Left ventricle myocardium superior (tissue), 1 donor: ENCODE measurements at regions not wholly inside any gene's neighbourhood (a gene's known extent, or its start where the extent isn't known, plus 50 kb on each side); places are given as distances from the start of the nearest gene placed in this dataset.

Source experiments
- ATAC-seq: fragments of 200-7000 bp; cut with Tn5 transposase; one replicate; pipeline ENCODE4 v1.9.1; 2020; ENCODE audit warnings: mild to moderate bottlenecking, moderate library complexity
- DNase-seq: peaks from one replicate; pipeline ENCODE4 v3.0.0-alpha.2; 2020
- intact Hi-C: fragments of 100-400 bp; cut with micrococcal nuclease; formaldehyde crosslinking; loops from one replicate; pipeline ENCODE4 v1.11.0; 2022
- donor health status: DM: no; HTN: yes; CAD: no; lungs with severe emphysema.

DNA sequence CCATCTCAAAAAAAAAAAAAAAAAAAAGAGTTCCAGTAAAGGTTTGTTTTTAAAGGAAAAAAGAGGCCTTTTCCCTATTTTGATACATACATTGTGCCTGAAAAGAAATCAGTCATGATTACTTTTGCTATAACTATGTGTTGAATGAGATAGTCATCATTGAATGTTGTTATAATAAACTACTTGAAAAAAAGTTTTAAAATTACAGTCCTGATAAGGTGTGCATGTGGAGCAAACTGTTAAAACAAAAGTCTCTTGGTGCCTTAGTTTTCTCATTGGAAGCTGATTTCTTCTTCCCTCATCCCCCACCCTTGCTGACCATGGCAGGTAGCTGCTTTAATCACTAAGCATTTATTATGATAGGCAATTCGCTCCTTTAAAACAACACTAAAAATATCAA is 172.3 kb upstream of the TBCA start:
- DNase-seq (no peak), ATAC-seq (no peak)
- intact Hi-C loops: no loop called here

GRCh38 chr5:77947041-77947428 is 170.9 kb upstream of the TBCA start:
- ATAC-seq (no peak), DNase-seq (no peak)
- intact Hi-C loops: no loop called here

DNA sequence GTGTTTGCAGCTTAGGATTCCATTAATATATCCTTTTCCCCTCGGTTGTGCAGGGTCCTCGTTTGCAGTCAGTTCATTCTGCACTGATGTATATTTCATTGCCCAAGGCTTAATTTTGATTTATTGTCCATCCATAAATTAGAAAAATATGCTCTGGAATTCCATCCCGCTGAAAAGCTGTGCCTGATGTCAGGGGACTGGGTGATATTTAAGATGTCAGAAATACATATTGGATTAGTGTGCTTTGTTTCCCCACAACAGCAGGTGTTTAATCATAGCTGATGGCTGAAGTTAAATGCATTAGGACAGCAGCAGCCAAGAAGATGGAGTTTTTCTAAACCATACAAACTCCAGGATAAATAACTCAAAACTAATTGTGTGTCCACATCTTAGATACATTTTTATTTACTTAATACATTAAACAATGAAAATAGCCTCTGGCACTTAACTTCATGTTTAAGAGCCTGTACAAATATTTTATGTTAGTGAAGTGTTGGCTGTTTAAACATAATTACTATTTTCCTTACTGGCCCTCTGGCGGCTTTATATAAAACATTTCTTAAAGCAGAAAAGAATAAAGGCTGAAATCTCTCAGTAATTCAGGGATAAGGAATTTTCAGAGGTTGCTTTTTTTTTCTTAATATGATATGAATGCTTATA is 170.4 kb upstream of the TBCA start:
- DNase-seq (no peak), ATAC-seq (no peak)
- intact Hi-C loops: no loop called here

GRCh38 chr5:77945874-77946273 is 169.7 kb upstream of the TBCA start:
- ATAC-seq: no peak
- DNase-seq: no peak
- intact Hi-C loops: no loop called here

DNA sequence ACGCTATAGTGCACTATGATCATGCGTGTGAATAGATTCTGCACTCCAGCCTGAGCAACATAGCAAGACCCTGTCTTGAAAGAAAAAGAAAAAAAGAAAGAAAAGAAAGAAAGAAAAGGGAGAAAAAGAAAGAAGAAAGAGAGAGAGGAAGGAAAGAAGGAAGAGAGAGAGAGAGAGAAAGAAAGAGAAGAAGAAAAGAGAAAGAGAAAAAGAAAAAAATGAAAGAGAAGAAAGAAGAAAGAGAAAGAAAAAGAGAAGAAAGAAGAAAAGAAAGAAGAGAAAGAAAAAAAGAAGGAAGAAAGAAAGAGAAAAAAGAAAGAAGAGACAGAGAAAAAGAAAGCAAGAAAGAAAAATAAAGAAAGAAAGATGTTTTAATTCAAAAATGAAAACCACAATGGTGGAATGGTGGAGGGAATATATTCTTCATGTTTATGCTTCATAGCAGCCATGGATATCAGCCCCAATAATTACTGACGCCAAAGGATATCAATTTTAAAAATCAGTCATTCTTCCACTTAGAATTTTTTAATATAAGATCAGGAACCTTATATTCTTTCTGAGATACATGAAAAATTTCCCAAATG is 168.7 kb upstream of the TBCA start:
- DNase-seq: no peak
- intact Hi-C loops: no loop called here
- ATAC-seq: no peak

GRCh38 chr5:77943851-77944250 is 167.7 kb upstream of the TBCA start:
- intact Hi-C loops: no loop called here
- ATAC-seq (no peak), DNase-seq (no peak)

GRCh38 chr5:77942578-77943239 is 166.6 kb upstream of the TBCA start:
- intact Hi-C loops: no loop called here
- no peak for ATAC-seq
- no peak for DNase-seq

DNA sequence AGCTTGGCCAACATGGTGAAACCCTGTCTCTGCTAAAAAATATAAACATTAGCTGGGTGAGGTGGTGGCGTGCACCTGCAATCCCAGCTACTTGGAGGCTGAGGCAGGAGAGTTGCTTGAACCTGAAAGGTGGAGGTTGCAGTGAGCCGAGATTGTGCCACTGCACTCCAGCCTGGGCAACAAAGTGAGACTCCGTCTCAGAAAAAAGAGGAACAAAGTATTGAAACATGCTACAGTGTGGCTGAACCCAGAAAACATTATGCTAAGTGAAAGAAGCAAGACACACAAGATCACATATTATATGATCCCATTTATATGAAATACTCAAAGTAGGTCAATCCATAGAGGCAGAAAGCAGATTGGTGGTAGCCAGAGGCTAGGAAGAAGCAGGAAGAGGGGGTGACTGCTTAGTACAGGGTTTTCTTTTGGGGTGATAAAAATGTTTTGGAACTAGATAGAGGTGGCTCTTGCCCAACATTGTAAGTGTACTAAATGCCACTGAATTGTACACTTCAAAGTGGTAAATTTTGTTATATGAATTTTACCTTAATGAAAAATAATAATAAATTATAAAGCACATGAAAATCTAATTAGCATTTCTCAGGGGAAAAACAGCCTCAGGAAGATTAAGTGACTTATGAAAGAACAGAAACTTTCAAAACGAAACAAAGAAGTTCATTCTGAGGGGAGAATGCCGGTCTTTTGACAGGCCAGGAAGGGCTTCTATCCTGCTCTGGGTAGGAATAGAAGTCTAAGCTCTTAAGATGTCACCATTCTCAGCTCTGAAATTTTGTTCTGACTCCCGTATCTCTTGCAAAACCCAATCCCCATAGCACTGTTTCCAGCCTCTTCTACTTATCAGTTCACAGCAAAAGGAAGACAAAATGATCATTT is 161.1 kb upstream of the TBCA start:
- intact Hi-C loops: no loop called here
- DNase-seq: no peak

DNA sequence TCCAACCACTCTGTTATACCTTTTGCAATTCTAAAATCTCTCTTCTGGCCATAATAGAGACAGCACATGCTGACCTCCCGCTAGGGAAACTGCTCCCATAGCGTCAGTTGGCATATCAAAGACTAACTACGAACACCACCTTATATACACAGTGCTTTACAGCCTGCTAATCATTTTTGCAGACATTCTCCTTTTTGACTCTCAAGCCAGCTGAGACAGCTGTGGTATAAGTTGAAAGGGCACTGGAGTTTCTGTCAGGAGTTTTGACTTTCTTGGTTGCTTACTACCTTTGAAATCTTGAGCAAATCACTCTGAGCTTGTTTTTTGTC is 160.2 kb upstream of the TBCA start:
- intact Hi-C loops: no loop called here
- ATAC-seq (no peak), DNase-seq (no peak)

More for the DNA sequence above, 161.1 kb upstream of the TBCA start:
- no peak for ATAC-seq

- intact Hi-C loops: no loop called here
- ATAC-seq (no peak), DNase-seq (no peak)
Measured at GRCh38 chr5:77935506-77936364, 159.6 kb upstream of the TBCA start.

DNA sequence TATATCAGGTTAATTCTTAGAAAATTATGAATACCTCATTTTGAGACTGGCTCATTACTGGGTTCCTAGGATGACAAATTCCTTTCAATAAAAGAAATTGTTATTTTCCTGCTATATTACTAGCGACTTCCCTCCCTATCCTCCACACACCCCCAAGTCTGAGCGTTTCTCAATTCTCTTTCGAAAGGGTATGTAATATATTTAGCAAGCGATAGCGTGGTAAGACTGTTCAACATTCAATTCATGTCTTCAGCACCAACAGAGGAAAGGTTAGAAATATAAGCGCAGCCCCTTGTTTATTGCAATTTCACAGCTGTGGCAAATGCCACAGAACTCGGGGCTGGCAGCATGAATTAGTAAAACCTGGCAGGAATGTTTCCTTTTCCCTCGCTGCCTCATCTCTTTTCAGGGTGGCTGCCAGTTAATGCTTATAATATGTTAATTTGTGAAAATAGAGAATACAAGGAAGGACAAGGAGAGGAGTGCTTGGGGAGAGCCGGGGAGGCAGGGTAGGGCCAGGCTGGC is 152.7 kb upstream of the TBCA start:
- no peak for DNase-seq
- intact Hi-C loops: no loop called here
- ATAC-seq: no peak

DNA sequence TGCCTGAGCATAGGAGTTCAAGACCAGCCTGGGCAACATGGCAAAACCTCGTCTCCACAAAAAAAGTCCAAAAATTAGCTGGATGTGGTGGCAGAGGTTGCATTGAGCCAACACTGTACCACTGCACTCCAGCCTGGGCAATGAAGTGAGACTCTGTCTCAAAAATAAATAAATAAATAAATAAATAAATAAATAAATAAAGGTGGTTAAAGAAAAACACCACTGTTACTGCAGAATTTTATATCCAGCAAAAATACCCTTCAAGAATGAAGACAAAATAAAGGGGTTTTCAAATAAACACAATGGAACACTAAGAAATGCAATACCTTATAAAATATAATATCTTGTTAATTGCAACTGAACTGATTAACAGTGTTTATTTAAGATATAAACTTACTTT is 150.2 kb upstream of the TBCA start:
- intact Hi-C loops: no loop called here
- DNase-seq: no peak
- no peak for ATAC-seq

- no peak for ATAC-seq
- intact Hi-C loops: no loop called here
- DNase-seq: no peak
Measured at GRCh38 chr5:77925503-77925902, 149.4 kb upstream of the TBCA start.

DNA sequence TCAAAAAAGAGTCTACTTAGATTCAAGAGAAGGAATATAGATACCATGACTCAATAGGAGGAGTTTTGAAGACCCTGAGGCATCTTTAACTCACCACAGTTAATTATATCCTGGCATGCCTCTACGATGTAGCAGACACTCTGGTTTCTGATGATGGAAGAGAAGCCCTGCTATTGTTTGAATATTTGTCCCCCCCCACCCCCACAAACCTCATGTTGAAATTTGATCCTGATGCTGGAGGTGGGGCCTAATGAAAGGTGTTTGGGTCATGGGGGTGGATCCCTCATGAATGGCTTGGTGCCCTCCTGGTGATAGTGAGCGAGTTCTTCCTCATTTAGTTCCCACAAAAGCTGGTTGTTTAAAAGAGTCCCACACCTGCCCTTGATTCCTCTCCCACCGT is 147.9 kb upstream of the TBCA start:
- ATAC-seq (no peak), DNase-seq (no peak)
- intact Hi-C loops: no loop called here

- intact Hi-C loops: no loop called here
- DNase-seq (no peak), ATAC-seq (no peak)
Measured at GRCh38 chr5:77923666-77924065, 147.5 kb upstream of the TBCA start.

GRCh38 chr5:77921094-77921768 is 145.1 kb upstream of the TBCA start:
- DNase-seq (no peak), ATAC-seq (no peak)
- intact Hi-C loops: no loop called here

DNA sequence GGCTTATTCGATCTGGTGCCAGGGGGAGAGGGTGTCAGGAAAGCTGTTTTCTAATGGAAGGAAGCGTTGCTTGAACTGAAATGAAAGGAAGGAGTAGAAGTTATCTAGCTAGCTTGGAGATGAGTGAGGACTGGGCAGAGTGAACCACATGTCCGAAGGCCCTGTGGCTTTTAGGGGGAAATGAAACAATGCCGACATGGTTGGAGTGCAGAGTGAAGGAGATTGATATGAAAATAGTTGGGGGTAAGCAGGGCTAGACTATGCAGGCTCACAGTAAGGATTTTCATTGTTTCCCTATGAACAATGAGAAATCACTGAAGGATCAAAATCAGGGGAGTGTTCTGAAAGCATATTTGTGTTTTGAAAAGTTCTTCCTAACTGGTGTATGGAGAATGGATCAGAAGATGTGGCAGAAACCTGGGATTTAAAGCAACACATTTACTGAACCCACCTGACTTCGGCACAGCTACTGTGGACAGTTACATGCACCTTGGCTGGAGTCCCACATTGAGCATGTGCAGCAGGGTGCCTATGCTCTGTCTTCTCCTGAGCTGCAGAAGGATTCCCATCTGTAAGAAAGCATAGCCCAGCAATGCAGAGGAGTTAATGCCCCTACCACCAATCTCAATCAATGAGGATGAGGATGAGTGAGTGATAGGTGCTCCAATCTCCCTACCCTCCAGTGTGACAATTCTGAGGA is 144.4 kb upstream of the TBCA start:
- no peak for ATAC-seq
- no peak for DNase-seq
- intact Hi-C loops: no loop called here

- intact Hi-C loops: no loop called here
- ATAC-seq: no peak
- no peak for DNase-seq
Measured at GRCh38 chr5:77915346-77915745, 139.2 kb upstream of the TBCA start.
